Gastrocnemius medialis (tissue), 4 donors: ENCODE measurements at regions not wholly inside any gene's neighbourhood (a gene's known extent, or its start where the extent isn't known, plus 50 kb on each side); places are given as distances from the start of the nearest gene placed in this dataset.

Experiments used
- CTCF ChIP-seq, 5 experiments: fragments of 450-650 bp in 3 of 5; fragments of 200-600 bp in 2 of 5; sonication (generic) in 2 of 5; IDR thresholded peaks in 4 of 5; conservative IDR thresholded peaks in 1 of 5; 1 replicate in 4 of 5; 2 replicates in 1 of 5; pipeline ENCODE4 v1.5.1; 2016 to 2019; ENCODE audit warnings: antibody characterized with exemption in 5 of 5, mild to moderate bottlenecking in 3 of 5, moderate library complexity in 3 of 5
- POLR2A ChIP-seq, 2 donors: fragments of 450-650 bp; IDR thresholded peaks; one replicate each; pipeline ENCODE4 v1.6.1; 2017; ENCODE audit warnings: antibody characterized with exemption in 2 of 2, mild to moderate bottlenecking in 2 of 2, moderate library complexity in 2 of 2

DNA sequence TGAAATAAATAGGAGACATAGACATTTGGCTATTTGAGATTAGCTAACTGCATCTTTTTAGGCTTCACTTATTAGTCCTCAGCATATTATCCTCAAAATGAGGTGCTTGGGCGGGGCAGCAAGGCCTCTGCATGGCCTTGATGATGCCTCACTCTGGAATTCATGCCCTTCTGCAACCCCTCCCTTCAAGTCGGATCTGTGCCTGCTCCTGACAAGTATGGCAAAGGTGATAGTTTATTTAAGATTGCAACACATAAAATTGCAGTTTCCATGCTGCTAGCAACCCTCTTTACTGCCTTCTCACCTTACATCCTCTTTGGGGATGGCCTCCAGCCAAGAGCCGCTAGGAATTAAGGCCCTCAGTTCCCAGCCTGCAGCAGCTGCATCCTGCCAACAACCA lies 241.3 kb upstream of the ADARB2 start:
- no peak for TF ChIP-seq CTCF (IDR thresholded peaks at IDR 0.05 in 4 of 5, conservative IDR thresholded peaks at IDR 0.05 in 1 of 5)
- no peak for TF ChIP-seq POLR2A (IDR thresholded peaks at IDR 0.05)
